T-cell (primary cell): ENCODE measurements at regions not wholly inside any gene's neighbourhood (a gene's known extent, or its start where the extent isn't known, plus 50 kb on each side); places are given as distances from the start of the nearest gene placed in this dataset.
"Not testable (repeated sequence)": the region's sequence is repeated elsewhere in the genome, so short reads cannot be mapped to it uniquely, and the experiment has no call there.

Experiments used
- ATAC-seq, 4 experiments: fragments of 200-7000 bp in 3 of 4; fragments of 150-1000 bp in 1 of 4; cut with Tn5 transposase; replicated peaks in 1 of 4; 1 replicate in 3 of 4; 2 replicates in 1 of 4; pipeline ENCODE4 v1.10.0; 2021; ENCODE audit warnings: moderate library complexity in 3 of 4, mild to moderate bottlenecking in 2 of 4, moderate number of reproducible peaks in 1 of 4
- CTCF ChIA-PET, 2 donors: fragments of 300-600 bp; sonication (Branson Sonifier 250); formaldehyde crosslinking; loops; one replicate each; lab custom pipeline; 2022; ENCODE audit warnings: antibody characterized with exemption in 2 of 2; lab: Charles Lee
- POLR2A ChIA-PET, 2 donors: fragments of 300-600 bp; sonication (Branson Sonifier 250); formaldehyde crosslinking; loops; one replicate each; lab custom pipeline; 2022; ENCODE audit warnings: antibody characterized with exemption in 2 of 2; lab: Charles Lee
- DNase-seq, 35 experiments: peaks; one replicate each; pipeline versions ENCODE4 v3.0.0 to v3.0.0-alpha.2; 2013 to 2023
- H3K27ac ChIP-seq: one replicate; pipeline ENCODE4 v1.5.1; 2013; ENCODE audit warnings: low read length
- H3K27me3 ChIP-seq, 2 experiments: replicated peaks in 1 of 2; 1 replicate in 1 of 2; 2 replicates in 1 of 2; pipeline versions ENCODE4 v1.6.1 to v1.7.0; 2013; ENCODE audit warnings: low read length in 1 of 2, mixed read lengths in 1 of 2; ENCODE audit not compliant: control insufficient read depth in 2 of 2, insufficient read depth in 2 of 2; ENCODE audit errors: extremely low read depth in 1 of 2
- H3K36me3 ChIP-seq, 2 donors: 1 replicate in 1 of 2; 2 replicates in 1 of 2; pipeline versions ENCODE4 v1.6.1 to v1.7.0; 2013; ENCODE audit warnings: low read length in 1 of 2; ENCODE audit not compliant: control insufficient read depth in 2 of 2, insufficient read depth in 1 of 2; ENCODE audit errors: extremely low read depth in 1 of 2
- H3K4me1 ChIP-seq, 2 experiments: 1 replicate in 1 of 2; 2 replicates in 1 of 2; pipeline versions ENCODE4 v1.6.1 to v1.7.0; 2013; ENCODE audit warnings: low read length in 2 of 2, mixed read lengths in 1 of 2; ENCODE audit not compliant: insufficient read depth in 2 of 2, control insufficient read depth in 1 of 2; ENCODE audit errors: extremely low read depth in 1 of 2
- H3K4me3 ChIP-seq, 2 donors: 1 replicate in 1 of 2; 2 replicates in 1 of 2; pipeline versions ENCODE4 v1.5.1 to v1.7.0; 2013; ENCODE audit warnings: mild to moderate bottlenecking in 2 of 2, low read length in 1 of 2, moderate library complexity in 1 of 2; ENCODE audit not compliant: control insufficient read depth in 1 of 2; ENCODE audit errors: extremely low read depth in 1 of 2
- H3K9me3 ChIP-seq: 2 replicates; pipeline ENCODE4 v1.7.0; 2013
- H3K27ac Mint-ChIP-seq, 2 donors: one replicate each; pipeline ENCODE4 v1.8.0; 2020 to 2021; ENCODE audit warnings: mild to moderate bottlenecking in 2 of 2, mixed read lengths in 2 of 2
- H3K27me3 Mint-ChIP-seq, 2 donors: one replicate each; pipeline ENCODE4 v1.8.0; 2021 to 2022; ENCODE audit warnings: mixed read lengths in 2 of 2
- H3K36me3 Mint-ChIP-seq: one replicate; pipeline ENCODE4 v1.8.0; 2021; ENCODE audit warnings: mixed read lengths
- H3K4me1 Mint-ChIP-seq, 3 donors: one replicate each; pipeline ENCODE4 v1.8.0; 2020 to 2022; ENCODE audit warnings: mixed read lengths in 3 of 3, mild to moderate bottlenecking in 1 of 3
- H3K4me3 Mint-ChIP-seq, 3 donors: one replicate each; pipeline ENCODE4 v1.8.0; 2020 to 2022; ENCODE audit warnings: mild to moderate bottlenecking in 3 of 3, mixed read lengths in 3 of 3, moderate library complexity in 3 of 3
- H3K9me3 Mint-ChIP-seq, 3 donors: one replicate each; pipeline ENCODE4 v1.8.0; 2020 to 2022; ENCODE audit warnings: mixed read lengths in 3 of 3
- WGBS: methylation state at CpG from one replicate; pipeline ENCODE4 v1.1.5; 2013; ENCODE audit warnings: missing lambda C conversion rate; ENCODE audit not compliant: insufficient coverage; 5-methylcytosine and 5-hydroxymethylcytosine counted together

DNA sequence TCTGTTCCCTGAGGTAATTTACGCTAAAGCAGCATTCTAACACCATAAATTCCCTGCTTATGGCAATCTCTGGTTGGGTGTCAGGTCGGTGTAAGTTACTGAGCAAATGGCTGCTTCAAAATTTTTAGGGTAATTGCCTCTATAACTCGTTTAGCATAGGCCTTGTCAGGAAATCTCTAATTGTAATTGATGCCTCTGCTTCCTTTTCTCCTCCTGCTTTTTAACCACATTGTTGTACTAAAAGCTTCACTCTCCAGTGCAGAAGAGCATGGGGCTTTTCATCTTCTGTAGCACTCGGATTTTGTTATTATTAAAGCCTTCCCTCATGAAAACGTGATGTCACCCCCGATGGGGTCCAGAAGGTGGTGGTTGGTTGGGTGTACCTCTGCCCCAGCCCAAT is 141.6 kb upstream of the NBPF11 start:
- H3K27ac ChIP-seq: no peak overlapping the region
- DNase-seq (no peak), ATAC-seq (no peak)
- WGBS: no CpG with 5 or more reads among the region's 6 CpGs
- peaks cover 0 to 3% of the 10 kb centered on the region in 2 donors for H3K27me3 Mint-ChIP-seq
- no peak overlapping the region for H3K4me3 ChIP-seq
- peaks cover 0 to 10% of the 10 kb centered on the region in 2 experiments for H3K27me3 ChIP-seq
- ChIA-PET POLR2A (no interaction called here), CTCF (no interaction called here)
- H3K36me3 ChIP-seq: no peaks in the 10 kb centered on the region
- H3K4me1 Mint-ChIP-seq: no peaks in the 10 kb centered on the region
- peaks cover 4% of the 10 kb centered on the region for H3K36me3 Mint-ChIP-seq
- no peaks in the 10 kb centered on the region for H3K9me3 ChIP-seq
- H3K27ac Mint-ChIP-seq: no peak overlapping the region
- H3K4me3 Mint-ChIP-seq: no peak overlapping the region
- no peaks in the 10 kb centered on the region for H3K4me1 ChIP-seq
- H3K9me3 Mint-ChIP-seq: no peaks in the 10 kb centered on the region

DNA sequence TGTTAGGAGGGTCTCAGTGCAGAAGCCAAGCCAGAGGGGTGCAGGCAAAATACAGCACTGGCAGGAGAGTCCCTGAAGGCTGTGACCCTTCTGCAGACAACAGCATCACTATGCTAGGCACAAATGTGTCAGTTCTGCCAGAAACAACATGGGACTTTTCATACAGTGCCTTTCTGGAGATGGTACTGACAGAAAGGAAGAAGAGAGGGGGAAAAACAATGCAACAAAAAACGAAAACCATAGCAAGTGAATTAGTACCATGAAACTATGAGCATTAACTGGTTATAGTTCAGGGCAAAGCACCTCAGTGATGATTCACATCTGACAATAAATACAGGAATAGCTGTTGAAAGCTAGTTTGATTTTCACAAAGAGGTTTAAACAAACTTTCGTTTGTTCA is 140.8 kb upstream of the NBPF11 start:
- Mint-ChIP-seq H3K36me3 (peaks cover 4% of the 10 kb centered on the region), H3K27me3 (peaks cover 0 to 3% of the 10 kb centered on the region in 2 donors), H3K4me1 (no peaks in the 10 kb centered on the region), H3K4me3 (no peak overlapping the region), H3K9me3 (no peaks in the 10 kb centered on the region), H3K27ac (no peak overlapping the region)
- WGBS: no CpG with 5 or more reads among the region's 2 CpGs
- DNase-seq: no peak
- ATAC-seq: no peak
- CTCF ChIA-PET: no interaction called here
- Histone ChIP-seq H3K4me1 (no peaks in the 10 kb centered on the region), H3K36me3 (no peaks in the 10 kb centered on the region), H3K27me3 (peaks cover 0 to 15% of the 10 kb centered on the region in 2 experiments), H3K9me3 (no peaks in the 10 kb centered on the region), H3K4me3 (no peak overlapping the region), H3K27ac (no peak overlapping the region)
- POLR2A ChIA-PET: no interaction called here

DNA sequence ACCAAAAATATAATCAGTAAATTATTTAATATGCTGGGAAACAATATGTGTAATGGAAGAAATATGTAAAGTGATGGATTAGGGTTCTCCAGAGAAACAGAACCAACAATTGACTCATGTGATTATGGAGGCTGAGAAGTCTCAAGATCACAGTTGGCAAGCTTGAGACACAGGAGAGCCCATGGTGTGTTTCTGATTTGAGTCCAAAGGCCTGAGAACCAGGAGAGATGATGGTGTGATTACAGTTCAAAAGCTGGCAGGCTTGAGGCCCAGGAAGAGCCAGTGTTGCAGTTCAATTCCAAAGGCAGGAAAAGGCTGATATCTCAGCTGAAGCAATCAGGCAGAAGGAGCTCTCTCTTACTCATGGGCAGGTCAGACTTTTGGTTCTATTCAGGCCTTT is 138.8 kb upstream of the NBPF11 start:
- Histone ChIP-seq H3K4me3 (no peak overlapping the region), H3K27me3 (peaks cover 0 to 12% of the 10 kb centered on the region in 2 experiments), H3K4me1 (no peaks in the 10 kb centered on the region), H3K36me3 (no peaks in the 10 kb centered on the region), H3K9me3 (no peaks in the 10 kb centered on the region), H3K27ac (no peak overlapping the region)
- ChIA-PET POLR2A (no interaction called here), CTCF (no interaction called here)
- no peaks in the 10 kb centered on the region for H3K9me3 Mint-ChIP-seq
- no peak for DNase-seq
- H3K36me3 Mint-ChIP-seq: no peaks in the 10 kb centered on the region
- no peaks in the 10 kb centered on the region for H3K4me1 Mint-ChIP-seq
- no peak for ATAC-seq
- H3K4me3 Mint-ChIP-seq: no peak overlapping the region
- no peak overlapping the region for H3K27ac Mint-ChIP-seq
- H3K27me3 Mint-ChIP-seq: peaks cover 5 to 17% of the 10 kb centered on the region in 2 donors

DNA sequence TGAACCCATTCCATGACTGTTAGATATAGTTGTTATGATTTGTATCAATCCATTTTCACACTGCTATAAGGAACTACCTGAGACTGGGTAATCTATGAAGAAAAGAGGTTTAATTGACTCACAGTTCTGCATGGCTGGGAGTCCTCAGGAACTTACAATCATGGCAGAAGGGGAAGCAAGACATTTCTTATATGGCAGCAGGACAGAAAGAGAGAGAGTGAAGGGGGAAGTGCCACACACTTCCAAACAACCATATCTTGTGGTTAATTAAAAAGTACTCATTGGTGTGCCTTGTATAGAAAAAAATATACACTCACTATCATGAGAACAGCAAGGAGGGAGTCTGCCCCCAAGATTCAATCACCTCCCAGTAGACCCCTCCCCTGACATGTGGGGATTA is 137.6 kb upstream of the NBPF11 start:
- H3K4me1 ChIP-seq: no peaks in the 10 kb centered on the region
- H3K9me3 ChIP-seq: no peaks in the 10 kb centered on the region
- H3K36me3 Mint-ChIP-seq: no peaks in the 10 kb centered on the region
- ChIA-PET CTCF (no interaction called here), POLR2A (no interaction called here)
- H3K27ac Mint-ChIP-seq: no peak overlapping the region
- H3K4me3 ChIP-seq: no peak overlapping the region
- H3K9me3 Mint-ChIP-seq: no peaks in the 10 kb centered on the region
- no peak for DNase-seq
- no peaks in the 10 kb centered on the region for H3K36me3 ChIP-seq
- no peak overlapping the region for H3K27ac ChIP-seq
- ATAC-seq: no peak
- H3K4me3 Mint-ChIP-seq: no peak overlapping the region
- no peaks in the 10 kb centered on the region for H3K4me1 Mint-ChIP-seq
- peaks cover 0 to 6% of the 10 kb centered on the region in 2 experiments for H3K27me3 ChIP-seq
- H3K27me3 Mint-ChIP-seq: peaks cover 5 to 17% of the 10 kb centered on the region in 2 donors

DNA sequence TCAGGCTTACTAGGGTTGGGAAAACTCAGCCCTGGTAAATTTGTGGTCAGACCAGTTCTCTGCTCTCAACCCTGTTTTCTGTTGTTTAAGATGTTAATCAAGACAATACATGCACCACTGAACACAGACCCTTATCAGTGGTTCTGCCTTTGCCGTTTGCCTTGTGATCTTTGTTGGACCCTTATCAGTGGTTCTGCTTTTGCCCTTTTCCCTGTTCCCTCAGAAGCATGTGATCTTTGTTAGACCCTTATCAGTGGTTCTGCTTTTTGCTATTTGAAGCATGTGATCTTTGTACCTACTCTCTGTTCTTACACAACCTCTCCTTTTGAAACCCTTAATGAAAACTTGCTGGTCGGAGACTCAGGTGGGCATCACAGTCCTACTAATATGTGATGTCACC is 133.9 kb upstream of the NBPF11 start:
- H3K27me3 Mint-ChIP-seq: peaks cover 5 to 17% of the 10 kb centered on the region in 2 donors
- H3K4me1 ChIP-seq, H3K9me3 Mint-ChIP-seq, ATAC-seq, DNase-seq, H3K27ac ChIP-seq, POLR2A ChIA-PET, H3K36me3 ChIP-seq, CTCF ChIA-PET, H3K4me3 ChIP-seq, H3K27me3 ChIP-seq, H3K4me1 Mint-ChIP-seq, H3K9me3 ChIP-seq, H3K4me3 Mint-ChIP-seq, H3K36me3 Mint-ChIP-seq, H3K27ac Mint-ChIP-seq: not testable (repeated sequence)
- WGBS: 50% methylated on average over 2 of the region's 2 CpGs

DNA sequence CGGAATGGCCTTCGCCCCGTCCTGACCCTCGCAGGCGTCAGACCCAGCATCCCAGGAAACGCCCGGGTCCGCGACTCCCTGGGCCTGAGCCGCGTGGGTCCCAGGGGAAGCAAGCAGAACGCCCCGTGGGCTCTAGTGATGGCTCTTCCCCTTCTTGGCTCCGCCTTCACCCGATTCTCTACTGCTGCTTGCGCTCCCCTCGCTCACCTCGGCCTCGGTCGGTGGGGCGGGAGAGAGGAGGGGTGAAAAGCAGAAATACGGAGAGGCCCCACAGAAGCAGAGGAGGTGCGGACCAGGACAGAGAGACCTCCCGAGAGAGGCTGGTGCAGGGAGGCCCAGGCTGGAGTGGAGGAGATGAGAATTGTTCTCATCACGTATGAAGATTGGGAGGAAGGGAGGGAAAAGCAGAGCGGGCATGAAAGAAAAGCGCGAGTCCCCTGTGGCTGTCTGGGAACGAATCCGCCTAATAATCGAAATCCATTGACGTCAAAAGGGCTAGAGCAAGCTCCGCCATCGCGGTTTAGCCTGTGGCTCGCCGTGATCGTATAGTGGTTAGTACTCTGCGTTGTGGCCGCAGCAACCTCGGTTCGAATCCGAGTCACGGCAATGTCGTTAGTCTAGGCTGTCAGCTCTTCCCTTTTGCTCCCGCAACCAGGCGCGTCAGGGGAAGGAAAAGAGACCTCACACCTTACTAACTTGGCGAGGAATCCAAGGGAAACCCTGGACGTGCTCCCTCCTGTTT is 128.9 kb upstream of the NBPF11 start:
- DNase-seq, H3K9me3 ChIP-seq, H3K4me1 ChIP-seq, H3K27ac ChIP-seq, H3K9me3 Mint-ChIP-seq, H3K36me3 Mint-ChIP-seq, H3K36me3 ChIP-seq, H3K27ac Mint-ChIP-seq, POLR2A ChIA-PET, CTCF ChIA-PET: not testable (repeated sequence)
- Histone ChIP-seq H3K4me3 (peak overlapping the region; percentile 33 to 47), H3K27me3 (peaks cover 0 to 18% of the 10 kb centered on the region in 2 experiments)
- no CpG with 5 or more reads among the region's 50 CpGs for whole genome bisulfite sequencing
- H3K4me3 Mint-ChIP-seq: peak overlapping the region; percentile 74 to 83 (median 80)
- peak; percentile 92 to 94 (median 94) for ATAC-seq
- peaks cover 21 to 27% of the 10 kb centered on the region in 2 donors for H3K27me3 Mint-ChIP-seq
- H3K4me1 Mint-ChIP-seq: peaks cover 4 to 12% (median 9%) of the 10 kb centered on the region in 3 donors
